ENCODE measurements at regions not wholly inside any gene's neighbourhood (a gene's known extent, or its start where the extent isn't known, plus 50 kb on each side); places are given as distances from the start of the nearest gene placed in this dataset.

DNA sequence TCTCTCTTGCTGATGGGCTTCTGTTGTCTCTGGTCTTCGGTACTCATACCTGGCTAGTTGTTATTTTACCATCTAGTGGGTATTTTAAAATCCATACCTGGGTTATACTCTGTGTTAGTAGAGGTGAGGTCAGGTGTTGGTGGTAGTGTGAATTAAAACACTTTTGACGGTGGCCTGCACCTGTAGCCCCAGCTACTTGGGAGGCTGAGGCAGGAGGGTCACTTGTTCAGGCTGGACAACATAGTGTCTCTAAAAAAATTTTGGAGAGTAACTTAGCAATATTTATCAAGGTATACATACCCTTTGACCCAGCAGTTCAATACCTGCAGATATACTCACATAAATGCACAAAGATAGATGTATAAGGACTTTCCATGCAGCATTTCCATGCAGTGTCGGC lies 55.4 kb downstream of the GSX1 start:
- no peaks in the 10 kb centered on the region for H3K36me3 ChIP-seq (ENCODE audit: insufficient read depth, low read length)
- no peaks in the 10 kb centered on the region for H3K4me1 ChIP-seq (ENCODE audit: control insufficient read depth, insufficient read depth, low read length, unreplicated experiment)
- no peak overlapping the region for H3K4me3 ChIP-seq (ENCODE audit: low read depth, low read length)
- no peak overlapping the region for H2AFZ ChIP-seq (ENCODE audit: low read length, unreplicated experiment)
- peaks cover 42% of the 10 kb centered on the region for H3K27me3 ChIP-seq (ENCODE audit: insufficient read depth, low read length)
- H3K27ac ChIP-seq (ENCODE audit: low read depth, low read length) = no peak overlapping the region
- H3K79me2 ChIP-seq (ENCODE audit: control insufficient read depth, insufficient read depth, low read length, unreplicated experiment) = no peaks in the 10 kb centered on the region

DNA sequence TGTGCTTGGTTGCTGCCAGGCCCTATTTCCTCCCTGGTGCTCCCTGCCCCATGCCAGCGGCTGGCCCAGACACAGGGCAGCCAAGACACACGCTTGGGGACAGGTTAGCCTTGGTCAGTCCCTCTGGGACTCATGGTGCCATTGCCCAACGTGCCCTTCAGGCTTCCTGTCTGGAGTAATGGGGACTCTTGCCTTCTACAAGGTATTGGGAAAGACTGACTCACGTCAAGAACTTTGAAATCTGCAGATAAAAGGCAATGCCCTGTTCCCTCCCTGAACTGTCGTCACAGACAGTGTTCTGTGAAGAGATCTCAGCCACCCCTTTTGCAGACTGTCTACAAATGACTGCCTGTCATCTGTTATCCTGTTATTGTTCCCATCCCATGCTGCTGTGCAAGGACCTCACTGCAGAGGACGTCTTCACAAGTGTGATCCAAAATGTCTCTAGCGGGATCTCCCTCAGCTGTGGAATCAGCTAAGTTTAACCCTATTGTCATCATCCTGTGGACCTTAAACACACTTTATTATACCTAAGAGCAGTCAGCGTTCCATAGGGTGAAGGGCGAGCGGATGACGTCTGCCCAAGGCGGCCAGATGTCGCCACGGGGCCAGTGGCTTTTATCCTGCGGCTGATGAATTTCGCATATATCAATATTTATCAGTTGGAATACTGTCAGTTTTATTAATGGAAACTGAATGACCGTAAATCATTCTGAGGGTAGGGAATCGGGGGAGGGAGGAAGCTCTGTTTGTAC lies 59.0 kb downstream of the GSX1 start:
- H2AFZ ChIP-seq (ENCODE audit: low read length, unreplicated experiment) = no peak overlapping the region

DNA sequence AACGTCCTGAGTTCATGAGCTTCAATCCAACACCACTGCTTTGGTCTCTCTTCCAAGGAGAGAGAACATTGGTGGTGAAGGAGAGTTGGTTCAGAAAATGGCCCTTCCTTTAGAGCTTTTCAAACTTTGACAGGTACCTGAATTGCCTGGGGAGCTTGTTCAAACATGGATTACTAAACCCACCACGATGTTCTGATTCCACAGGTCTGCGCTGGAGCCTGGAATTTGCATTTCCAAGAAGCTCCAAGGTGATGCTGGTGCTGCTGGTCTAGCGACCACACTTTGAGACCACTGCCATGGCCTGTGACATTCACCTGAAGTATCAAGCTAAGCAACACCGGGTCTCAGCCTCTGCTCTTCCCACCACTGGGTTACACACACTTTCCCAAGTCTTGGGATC lies 60.2 kb downstream of the GSX1 start:
- Histone ChIP-seq H3K4me1 (ENCODE audit: control insufficient read depth, insufficient read depth, low read length, unreplicated experiment) (no peaks in the 10 kb centered on the region), H2AFZ (ENCODE audit: low read length, unreplicated experiment) (no peak overlapping the region), H3K79me2 (ENCODE audit: control insufficient read depth, insufficient read depth, low read length, unreplicated experiment) (no peaks in the 10 kb centered on the region), H3K36me3 (ENCODE audit: insufficient read depth, low read length) (no peaks in the 10 kb centered on the region), H3K27ac (ENCODE audit: low read depth, low read length) (no peak overlapping the region), H3K27me3 (ENCODE audit: insufficient read depth, low read length) (peaks cover 56% of the 10 kb centered on the region), H3K4me3 (ENCODE audit: low read depth, low read length) (no peak overlapping the region)

More for the DNA sequence above, 59.0 kb downstream of the GSX1 start:
- Histone ChIP-seq H3K4me3 (ENCODE audit: low read depth, low read length) (no peak overlapping the region), H3K36me3 (ENCODE audit: insufficient read depth, low read length) (no peaks in the 10 kb centered on the region), H3K27me3 (ENCODE audit: insufficient read depth, low read length) (peaks cover 58% of the 10 kb centered on the region), H3K27ac (ENCODE audit: low read depth, low read length) (no peak overlapping the region), H3K79me2 (ENCODE audit: control insufficient read depth, insufficient read depth, low read length, unreplicated experiment) (no peaks in the 10 kb centered on the region), H3K4me1 (ENCODE audit: control insufficient read depth, insufficient read depth, low read length, unreplicated experiment) (no peaks in the 10 kb centered on the region)

DNA sequence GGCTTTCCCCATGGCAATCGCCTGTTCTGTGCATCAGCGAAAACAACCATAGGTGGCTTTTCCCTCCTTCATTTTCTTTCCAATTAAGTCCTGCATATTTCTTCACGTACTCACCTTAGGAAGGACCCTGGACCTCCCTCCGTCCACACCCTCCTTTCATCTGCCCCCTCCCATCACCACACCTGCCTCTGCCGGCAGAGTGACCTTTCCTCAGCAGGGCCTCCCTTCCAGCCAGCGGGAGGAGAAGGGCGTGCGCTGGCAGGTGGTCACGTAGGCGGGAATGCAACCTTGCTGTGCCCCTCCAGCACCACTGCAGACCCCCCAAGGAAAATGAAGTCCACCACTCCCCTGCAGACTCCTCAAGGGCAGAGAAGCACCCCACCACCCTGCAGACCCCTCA lies 61.1 kb downstream of the GSX1 start:
- H3K27me3 ChIP-seq (ENCODE audit: insufficient read depth, low read length) = peaks cover 56% of the 10 kb centered on the region
- no peak overlapping the region for H2AFZ ChIP-seq (ENCODE audit: low read length, unreplicated experiment)
- no peak overlapping the region for H3K4me3 ChIP-seq (ENCODE audit: low read depth, low read length)
- no peaks in the 10 kb centered on the region for H3K4me1 ChIP-seq (ENCODE audit: control insufficient read depth, insufficient read depth, low read length, unreplicated experiment)
- no peak overlapping the region for H3K27ac ChIP-seq (ENCODE audit: low read depth, low read length)
- no peaks in the 10 kb centered on the region for H3K36me3 ChIP-seq (ENCODE audit: insufficient read depth, low read length)
- no peaks in the 10 kb centered on the region for H3K79me2 ChIP-seq (ENCODE audit: control insufficient read depth, insufficient read depth, low read length, unreplicated experiment)

DNA sequence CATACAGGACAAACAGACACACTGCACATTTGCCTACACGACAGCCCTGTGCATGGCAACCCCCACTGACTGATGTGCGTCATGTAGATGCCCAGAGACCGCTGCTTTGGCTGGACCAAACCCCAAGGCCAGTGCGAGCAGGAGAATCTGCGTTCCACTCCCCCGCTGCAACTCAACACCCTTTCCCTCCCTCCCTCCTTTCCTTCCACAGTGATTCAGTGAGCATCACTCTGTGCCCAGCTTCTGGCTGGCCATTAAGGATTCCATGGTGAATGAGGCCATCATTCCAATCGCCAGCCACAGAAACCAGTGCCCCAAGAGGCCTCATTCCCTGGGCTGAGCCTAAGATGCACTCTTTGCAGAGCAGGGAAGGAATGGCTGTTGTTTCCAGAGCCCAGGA lies 61.6 kb downstream of the GSX1 start:
- no peaks in the 10 kb centered on the region for H3K79me2 ChIP-seq (ENCODE audit: control insufficient read depth, insufficient read depth, low read length, unreplicated experiment)
- no peak overlapping the region for H3K4me3 ChIP-seq (ENCODE audit: low read depth, low read length)
- H3K27ac ChIP-seq (ENCODE audit: low read depth, low read length) = no peak overlapping the region
- no peaks in the 10 kb centered on the region for H3K36me3 ChIP-seq (ENCODE audit: insufficient read depth, low read length)
- H3K4me1 ChIP-seq (ENCODE audit: control insufficient read depth, insufficient read depth, low read length, unreplicated experiment) = no peaks in the 10 kb centered on the region
- H3K27me3 ChIP-seq (ENCODE audit: insufficient read depth, low read length) = peaks cover 60% of the 10 kb centered on the region
- H2AFZ ChIP-seq (ENCODE audit: low read length, unreplicated experiment) = no peak overlapping the region

DNA sequence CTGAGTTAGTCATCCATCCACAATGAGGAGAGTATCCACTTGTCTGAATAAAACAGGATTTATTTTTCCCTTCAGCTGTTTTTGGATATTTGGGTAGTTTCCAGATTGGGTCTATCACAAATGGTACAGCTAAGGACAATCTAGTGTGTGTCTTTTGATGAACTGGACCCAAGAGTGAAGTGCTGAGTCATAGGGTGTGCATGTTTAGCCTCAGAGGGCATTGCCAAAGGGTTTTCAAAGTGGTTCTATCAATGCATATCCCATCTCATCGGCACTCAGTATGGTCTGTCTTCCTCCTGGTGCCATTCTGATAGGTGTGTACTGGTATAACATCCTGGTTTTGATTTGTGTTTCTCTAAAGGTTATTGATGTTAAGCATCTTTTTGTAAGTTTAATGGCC lies 62.3 kb downstream of the GSX1 start:
- no peak overlapping the region for H3K27ac ChIP-seq (ENCODE audit: low read depth, low read length)
- peaks cover 65% of the 10 kb centered on the region for H3K27me3 ChIP-seq (ENCODE audit: insufficient read depth, low read length)
- no peaks in the 10 kb centered on the region for H3K4me1 ChIP-seq (ENCODE audit: control insufficient read depth, insufficient read depth, low read length, unreplicated experiment)
- H3K79me2 ChIP-seq (ENCODE audit: control insufficient read depth, insufficient read depth, low read length, unreplicated experiment) = no peaks in the 10 kb centered on the region
- no peak overlapping the region for H3K4me3 ChIP-seq (ENCODE audit: low read depth, low read length)
- no peak overlapping the region for H2AFZ ChIP-seq (ENCODE audit: low read length, unreplicated experiment)
- H3K36me3 ChIP-seq (ENCODE audit: insufficient read depth, low read length) = no peaks in the 10 kb centered on the region

DNA sequence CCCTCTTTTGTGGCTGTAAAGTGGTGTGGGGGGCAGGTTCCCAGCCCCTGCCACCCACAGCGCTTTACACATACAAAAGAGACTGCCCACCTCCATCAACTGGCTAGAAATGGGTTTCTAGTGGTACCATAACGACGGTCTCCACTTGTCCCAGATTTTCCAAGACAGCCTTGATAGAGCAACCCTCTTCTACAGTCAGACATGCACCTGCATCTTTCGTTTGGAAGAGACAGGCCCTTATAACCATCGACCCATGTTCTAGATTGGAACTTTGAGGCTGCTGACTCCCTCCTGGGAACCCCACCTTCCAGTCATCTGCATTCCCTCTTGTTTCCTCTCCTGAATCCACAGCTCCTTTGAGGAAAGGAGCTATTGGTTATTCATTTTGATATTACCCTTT lies 63.1 kb downstream of the GSX1 start:
- Histone ChIP-seq H3K36me3 (ENCODE audit: insufficient read depth, low read length) (no peaks in the 10 kb centered on the region), H3K27ac (ENCODE audit: low read depth, low read length) (no peak overlapping the region), H3K4me1 (ENCODE audit: control insufficient read depth, insufficient read depth, low read length, unreplicated experiment) (no peaks in the 10 kb centered on the region), H3K4me3 (ENCODE audit: low read depth, low read length) (no peak overlapping the region), H2AFZ (ENCODE audit: low read length, unreplicated experiment) (no peak overlapping the region), H3K79me2 (ENCODE audit: control insufficient read depth, insufficient read depth, low read length, unreplicated experiment) (no peaks in the 10 kb centered on the region), H3K27me3 (ENCODE audit: insufficient read depth, low read length) (peaks cover 73% of the 10 kb centered on the region)

DNA sequence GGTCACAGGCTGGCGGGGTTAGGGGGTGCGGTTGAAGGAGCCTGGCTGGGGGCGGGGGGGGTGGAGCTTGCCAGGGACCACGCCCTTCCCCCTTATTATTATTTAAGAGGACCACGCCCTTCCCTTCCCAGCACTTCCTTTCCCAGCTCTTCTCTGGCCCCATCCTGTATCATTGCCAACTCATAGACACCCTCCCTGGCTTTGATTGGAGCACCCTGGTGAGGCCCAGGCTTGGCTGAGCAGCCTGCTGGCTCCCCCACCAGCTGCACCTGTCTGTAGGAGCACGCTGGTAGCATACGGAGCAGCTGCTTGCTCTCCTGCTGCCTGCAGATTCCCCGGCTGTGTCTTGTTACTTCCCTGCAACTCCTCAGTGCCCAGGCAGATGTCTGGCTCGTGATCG lies 62.5 kb upstream of the PDX1 start:
- H3K27me3 ChIP-seq (ENCODE audit: insufficient read depth, low read length) = peaks cover 72% of the 10 kb centered on the region
- no peak overlapping the region for H3K4me3 ChIP-seq (ENCODE audit: low read depth, low read length)
- no peaks in the 10 kb centered on the region for H3K79me2 ChIP-seq (ENCODE audit: control insufficient read depth, insufficient read depth, low read length, unreplicated experiment)
- no peak overlapping the region for H2AFZ ChIP-seq (ENCODE audit: low read length, unreplicated experiment)
- H3K27ac ChIP-seq (ENCODE audit: low read depth, low read length) = no peak overlapping the region
- no peaks in the 10 kb centered on the region for H3K36me3 ChIP-seq (ENCODE audit: insufficient read depth, low read length)
- no peaks in the 10 kb centered on the region for H3K4me1 ChIP-seq (ENCODE audit: control insufficient read depth, insufficient read depth, low read length, unreplicated experiment)

DNA sequence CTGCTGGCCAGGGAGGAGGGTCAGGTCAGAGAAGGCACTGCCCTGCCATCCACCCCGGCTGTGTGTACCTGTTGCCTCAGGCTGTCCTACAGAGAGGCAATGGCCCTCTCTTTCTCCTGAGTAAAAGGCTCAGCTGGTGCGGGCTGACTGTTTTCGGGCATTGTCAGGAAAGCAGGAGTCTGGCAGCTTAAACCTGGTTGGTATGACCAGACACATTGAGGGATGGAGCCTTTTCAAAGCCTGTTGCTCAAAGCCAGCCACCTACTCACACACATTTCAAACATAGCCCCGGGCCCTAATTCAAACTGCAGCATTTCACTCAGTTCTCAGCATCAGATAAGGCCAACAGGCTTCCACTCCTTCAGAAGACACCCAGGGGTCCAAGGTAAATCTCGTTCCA lies 61.8 kb upstream of the PDX1 start:
- Histone ChIP-seq H3K4me3 (ENCODE audit: low read depth, low read length) (no peak overlapping the region), H3K36me3 (ENCODE audit: insufficient read depth, low read length) (no peaks in the 10 kb centered on the region), H3K79me2 (ENCODE audit: control insufficient read depth, insufficient read depth, low read length, unreplicated experiment) (no peaks in the 10 kb centered on the region), H2AFZ (ENCODE audit: low read length, unreplicated experiment) (no peak overlapping the region), H3K4me1 (ENCODE audit: control insufficient read depth, insufficient read depth, low read length, unreplicated experiment) (no peaks in the 10 kb centered on the region), H3K27ac (ENCODE audit: low read depth, low read length) (no peak overlapping the region), H3K27me3 (ENCODE audit: insufficient read depth, low read length) (peaks cover 70% of the 10 kb centered on the region)

DNA sequence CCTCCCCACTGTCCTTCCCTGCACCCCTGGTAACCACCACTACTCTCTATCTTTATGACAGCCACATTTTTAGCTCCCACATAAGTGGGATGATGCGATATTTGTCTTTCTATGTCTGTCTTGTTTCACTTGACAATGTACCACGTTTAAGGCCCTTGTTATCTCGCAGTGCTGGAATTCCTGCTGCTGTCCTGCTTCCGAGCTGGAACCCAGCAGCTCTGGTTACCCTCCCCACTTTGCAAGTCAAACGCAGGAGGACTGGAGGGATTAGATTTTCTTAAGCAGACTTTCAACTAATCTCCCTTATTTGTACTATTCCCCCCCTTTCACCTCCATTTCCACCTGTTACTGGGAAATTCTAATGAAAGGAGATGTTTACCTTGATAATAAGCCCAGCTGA lies 59.1 kb upstream of the PDX1 start:
- Histone ChIP-seq H2AFZ (ENCODE audit: low read length, unreplicated experiment) (no peak overlapping the region), H3K27ac (ENCODE audit: low read depth, low read length) (no peak overlapping the region), H3K36me3 (ENCODE audit: insufficient read depth, low read length) (no peaks in the 10 kb centered on the region), H3K27me3 (ENCODE audit: insufficient read depth, low read length) (peaks cover 64% of the 10 kb centered on the region), H3K79me2 (ENCODE audit: control insufficient read depth, insufficient read depth, low read length, unreplicated experiment) (no peaks in the 10 kb centered on the region), H3K4me1 (ENCODE audit: control insufficient read depth, insufficient read depth, low read length, unreplicated experiment) (no peaks in the 10 kb centered on the region), H3K4me3 (ENCODE audit: low read depth, low read length) (no peak overlapping the region)

DNA sequence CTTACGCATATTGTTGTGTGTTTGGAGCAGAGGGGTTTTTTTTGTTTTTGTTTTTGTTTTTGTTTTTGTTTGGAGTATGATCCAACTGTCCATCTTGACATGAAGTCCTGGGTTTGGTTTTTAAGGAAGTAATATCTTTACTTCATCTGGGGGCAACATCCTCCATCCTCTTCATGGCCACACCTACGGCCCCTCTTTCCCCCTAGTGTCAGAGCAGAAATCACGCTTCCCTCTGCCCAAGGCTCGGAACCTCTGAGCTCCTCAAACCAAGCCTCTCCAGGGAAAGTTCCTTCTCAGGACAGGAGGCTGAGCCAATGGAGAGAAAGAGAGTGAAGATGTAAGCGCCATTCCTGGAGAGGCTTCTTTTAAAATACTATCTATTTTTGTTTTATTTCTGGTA lies 58.6 kb upstream of the PDX1 start:
- H3K4me1 ChIP-seq (ENCODE audit: control insufficient read depth, insufficient read depth, low read length, unreplicated experiment) = no peaks in the 10 kb centered on the region

More for the DNA sequence above, 58.6 kb upstream of the PDX1 start:
- no peaks in the 10 kb centered on the region for H3K79me2 ChIP-seq (ENCODE audit: control insufficient read depth, insufficient read depth, low read length, unreplicated experiment)
- no peak overlapping the region for H3K27ac ChIP-seq (ENCODE audit: low read depth, low read length)
- H3K4me3 ChIP-seq (ENCODE audit: low read depth, low read length) = no peak overlapping the region
- no peak overlapping the region for H2AFZ ChIP-seq (ENCODE audit: low read length, unreplicated experiment)
- peaks cover 68% of the 10 kb centered on the region for H3K27me3 ChIP-seq (ENCODE audit: insufficient read depth, low read length)
- no peaks in the 10 kb centered on the region for H3K36me3 ChIP-seq (ENCODE audit: insufficient read depth, low read length)

All from ACC112 (cell line).